Embryonic facial prominence (tissue), 1 donor: ENCODE measurements at regions not wholly inside any gene's neighbourhood (a gene's known extent, or its start where the extent isn't known, plus 50 kb on each side); places are given as distances from the start of the nearest gene placed in this dataset.
"Not testable (repeated sequence)": the region's sequence is repeated elsewhere in the genome, so short reads cannot be mapped to it uniquely, and the experiment has no call there.

Experiments
- DNase-seq: peaks from one replicate; pipeline ENCODE4 v3.0.0-alpha.2; 2016; ENCODE audit errors: extremely low spot score

- no peak for DNase-seq
These were observed 280.8 kb downstream of the ETV1 start for GRCh38 chr7:13708670-13709069.

GRCh38 chr7:13713092-13713491, 276.4 kb downstream of the ETV1 start:
- no peak for DNase-seq

- no peak for DNase-seq
These were observed 273.9 kb downstream of the ETV1 start for GRCh38 chr7:13715534-13715933.

GRCh38 chr7:13717031-13717430, 272.4 kb downstream of the ETV1 start:
- no peak for DNase-seq

- no peak for DNase-seq
These were observed 265.1 kb downstream of the ETV1 start for GRCh38 chr7:13724191-13724976.

- DNase-seq, result no peak
These were observed 264.4 kb downstream of the ETV1 start for GRCh38 chr7:13724977-13725566.

- no peak for DNase-seq
These were observed 263.9 kb downstream of the ETV1 start for GRCh38 chr7:13725591-13725990.

- DNase-seq, result no peak
These were observed 262.2 kb downstream of the ETV1 start for GRCh38 chr7:13727279-13727678.

- DNase-seq, result no peak
These were observed 261.7 kb downstream of the ETV1 start for GRCh38 chr7:13727751-13728150.

GRCh38 chr7:13728430-13728829, 261.0 kb downstream of the ETV1 start:
- DNase-seq, result not testable (repeated sequence)

GRCh38 chr7:13731643-13732042, 257.8 kb downstream of the ETV1 start:
- no peak for DNase-seq

GRCh38 chr7:13737563-13737962, 251.9 kb downstream of the ETV1 start:
- no peak for DNase-seq

GRCh38 chr7:13742126-13742525, 247.3 kb downstream of the ETV1 start:
- DNase-seq, result no peak

GRCh38 chr7:13742811-13743210, 246.7 kb downstream of the ETV1 start:
- no peak for DNase-seq

- DNase-seq, result no peak
These were observed 246.2 kb downstream of the ETV1 start for GRCh38 chr7:13743226-13743625.

- no peak for DNase-seq
These were observed 243.9 kb downstream of the ETV1 start for GRCh38 chr7:13745530-13745929.

GRCh38 chr7:13748998-13749397, 240.5 kb downstream of the ETV1 start:
- DNase-seq, result no peak

GRCh38 chr7:13749636-13750035, 239.8 kb downstream of the ETV1 start:
- no peak for DNase-seq

GRCh38 chr7:13751766-13752165, 237.7 kb downstream of the ETV1 start:
- DNase-seq, result no peak

GRCh38 chr7:13757841-13758240, 231.6 kb downstream of the ETV1 start:
- DNase-seq, result no peak

GRCh38 chr7:13765853-13766252, 223.6 kb downstream of the ETV1 start:
- not testable (repeated sequence) for DNase-seq

GRCh38 chr7:13770305-13770704, 219.2 kb downstream of the ETV1 start:
- DNase-seq, result no peak

GRCh38 chr7:13774976-13775375, 214.5 kb downstream of the ETV1 start:
- DNase-seq, result no peak

GRCh38 chr7:13777242-13777641, 212.2 kb downstream of the ETV1 start:
- no peak for DNase-seq
